Right atrium auricular region (tissue), 2 donors: ENCODE measurements at regions not wholly inside any gene's neighbourhood (a gene's known extent, or its start where the extent isn't known, plus 50 kb on each side); places are given as distances from the start of the nearest gene placed in this dataset.

Experiments used
- DNase-seq: peaks from one replicate; pipeline ENCODE4 v3.0.0-alpha.2; 2019; ENCODE audit warnings: low spot score
- H3K27ac ChIP-seq, 2 donors: fragments of 200-600 bp; sonication (generic); 1 replicate in 1 of 2; 2 replicates in 1 of 2; pipeline ENCODE4 v1.5.1; 2016 to 2019
- H3K27me3 ChIP-seq, 2 donors: fragments of 200-600 bp; sonication (generic); one replicate each; pipeline versions ENCODE4 v1.5.1 to v1.6.0; 2017 to 2019
- H3K36me3 ChIP-seq: fragments of 200-600 bp; sonication (generic); one replicate; pipeline ENCODE4 v1.5.1; 2016
- H3K4me1 ChIP-seq, 2 donors: fragments of 200-600 bp; sonication (generic); one replicate each; pipeline versions ENCODE4 v1.5.1 to v1.6.0; 2017 to 2019
- H3K4me3 ChIP-seq, 2 donors: fragments of 200-600 bp; sonication (generic); 1 replicate in 1 of 2; 2 replicates in 1 of 2; pipeline ENCODE4 v1.5.1; 2017 to 2019; ENCODE audit warnings: mild to moderate bottlenecking in 1 of 2, moderate library complexity in 1 of 2
- H3K9me3 ChIP-seq, 2 donors: fragments of 200-600 bp; sonication (generic); one replicate each; pipeline ENCODE4 v1.5.1; 2019
- CTCF ChIP-seq, 2 donors: fragments of 200-600 bp; sonication (generic); IDR thresholded peaks; one replicate each; pipeline ENCODE4 v1.5.1; 2019; ENCODE audit warnings: antibody characterized with exemption in 2 of 2

- Histone ChIP-seq H3K4me1 (no peaks in the 10 kb centered on the region), H3K27me3 (no peaks in the 10 kb centered on the region), H3K4me3 (no peak overlapping the region), H3K27ac (no peak overlapping the region), H3K9me3 (no peaks in the 10 kb centered on the region), H3K36me3 (no peaks in the 10 kb centered on the region)
- TF ChIP-seq CTCF (IDR thresholded peaks at IDR 0.05) = no peak
- no peak for DNase-seq
Observed at GRCh38 chr2:142575561-142575960, 301.9 kb upstream of the KYNU start.

- no peaks in the 10 kb centered on the region for H3K36me3 ChIP-seq
- DNase-seq = no peak
- no peaks in the 10 kb centered on the region for H3K4me1 ChIP-seq
- no peak for TF ChIP-seq CTCF (IDR thresholded peaks at IDR 0.05)
- H3K9me3 ChIP-seq = no peaks in the 10 kb centered on the region
- H3K27ac ChIP-seq = no peak overlapping the region
- H3K27me3 ChIP-seq = no peaks in the 10 kb centered on the region
- H3K4me3 ChIP-seq = no peak overlapping the region
Observed at GRCh38 chr2:142574388-142574787, 303.1 kb upstream of the KYNU start.

GRCh38 chr2:142572346-142573132, 304.9 kb upstream of the KYNU start:
- DNase-seq = no peak
- TF ChIP-seq CTCF (IDR thresholded peaks at IDR 0.05) = no peak
- no peak overlapping the region for H3K4me3 ChIP-seq
- H3K27ac ChIP-seq = no peak overlapping the region
- H3K27me3 ChIP-seq = no peaks in the 10 kb centered on the region
- H3K36me3 ChIP-seq = no peaks in the 10 kb centered on the region
- no peaks in the 10 kb centered on the region for H3K9me3 ChIP-seq
- no peaks in the 10 kb centered on the region for H3K4me1 ChIP-seq

DNA sequence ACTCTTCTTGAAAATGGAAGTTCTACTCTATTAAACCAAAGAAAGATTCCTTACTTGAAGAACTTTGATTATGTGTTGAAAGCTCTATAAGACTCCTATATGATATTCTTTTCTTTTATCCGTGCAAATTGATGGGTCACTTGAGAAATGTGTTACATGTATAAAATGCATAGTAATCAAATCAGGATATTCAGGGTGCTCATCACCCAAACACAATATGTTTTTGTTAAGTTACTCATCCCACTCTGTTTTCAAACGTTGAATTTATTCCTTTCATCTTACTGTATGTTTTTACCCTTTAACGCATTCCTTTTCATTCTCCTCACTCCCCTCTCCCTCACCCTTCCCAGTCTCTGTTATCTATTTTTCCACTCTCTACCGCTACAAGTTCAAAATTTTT, 305.5 kb upstream of the KYNU start:
- Histone ChIP-seq H3K27ac (no peak overlapping the region), H3K4me1 (no peaks in the 10 kb centered on the region), H3K27me3 (no peaks in the 10 kb centered on the region), H3K4me3 (no peak overlapping the region), H3K36me3 (no peaks in the 10 kb centered on the region), H3K9me3 (no peaks in the 10 kb centered on the region)
- TF ChIP-seq CTCF (IDR thresholded peaks at IDR 0.05) = no peak
- no peak for DNase-seq

- H3K4me1 ChIP-seq = no peaks in the 10 kb centered on the region
- H3K36me3 ChIP-seq = no peaks in the 10 kb centered on the region
- no peaks in the 10 kb centered on the region for H3K27me3 ChIP-seq
- H3K4me3 ChIP-seq = no peak overlapping the region
- no peak overlapping the region for H3K27ac ChIP-seq
- no peak for DNase-seq
- H3K9me3 ChIP-seq = no peaks in the 10 kb centered on the region
- TF ChIP-seq CTCF (IDR thresholded peaks at IDR 0.05) = no peak
Observed at GRCh38 chr2:142562900-142563299, 314.6 kb upstream of the KYNU start.

DNA sequence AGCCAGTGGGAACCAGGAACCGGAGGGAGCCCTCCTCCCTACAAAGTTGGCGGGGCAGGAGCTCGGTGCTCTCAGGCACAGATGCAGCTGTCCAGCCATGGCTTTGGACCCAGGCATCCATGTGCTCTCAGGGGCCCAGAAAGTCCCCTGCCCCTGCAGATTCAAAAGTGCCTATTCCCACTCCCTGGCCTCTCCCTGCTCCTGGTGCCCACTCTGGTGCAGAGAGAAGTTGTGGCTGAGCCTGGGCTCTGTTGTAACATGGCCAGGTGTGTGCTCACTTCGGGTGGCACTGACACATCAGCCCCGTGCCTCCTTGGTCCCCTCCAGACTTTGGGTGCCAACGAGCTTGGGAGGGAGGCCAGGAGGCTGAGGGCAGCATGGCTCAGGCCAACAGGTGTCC, 315.8 kb upstream of the KYNU start:
- H3K4me3 ChIP-seq = no peak overlapping the region
- H3K27me3 ChIP-seq = no peaks in the 10 kb centered on the region
- TF ChIP-seq CTCF (IDR thresholded peaks at IDR 0.05) = no peak
- H3K36me3 ChIP-seq = no peaks in the 10 kb centered on the region
- DNase-seq = no peak
- H3K4me1 ChIP-seq = no peaks in the 10 kb centered on the region
- H3K9me3 ChIP-seq = no peaks in the 10 kb centered on the region
- no peak overlapping the region for H3K27ac ChIP-seq
